H1 (cell line): ENCODE measurements at regions not wholly inside any gene's neighbourhood (a gene's known extent, or its start where the extent isn't known, plus 50 kb on each side); places are given as distances from the start of the nearest gene placed in this dataset.

ENCODE experiments used
- EGR1 ChIP-seq: IDR thresholded peaks from 2 replicates; pipeline ENCODE4 v1.6.1; 2011; ENCODE audit warnings: low read depth, low read length, borderline replicate concordance
- GTF2F1 ChIP-seq: IDR thresholded peaks from 2 replicates; pipeline ENCODE4 v1.6.1; 2012; ENCODE audit warnings: low read depth, low read length, improper control_type of control experiment, borderline replicate concordance
- HDAC6 ChIP-seq: IDR thresholded peaks from one replicate; pipeline ENCODE4 v1.7.1; 2012; ENCODE audit warnings: low read depth, mild to moderate bottlenecking, inconsistent platforms, low read length, moderate library complexity
- SP1 ChIP-seq: IDR thresholded peaks from 2 replicates; pipeline ENCODE4 v1.6.1; 2011; ENCODE audit warnings: low read depth, low read length
- SP4 ChIP-seq: IDR thresholded peaks from 2 replicates; pipeline ENCODE4 v1.6.1; 2012; ENCODE audit warnings: low read length, inconsistent platforms
- TAF7 ChIP-seq: optimal IDR thresholded peaks from 2 replicates; pipeline ENCODE3; 2011; ENCODE audit warnings: low read depth, mild to moderate bottlenecking, inconsistent platforms, low read length, moderate library complexity, borderline replicate concordance
- TF ChIP-seq, protein P1 (sequence below): fragments of 300-600 bp; sonication (generic); IDR thresholded peaks from 2 replicates; pipeline ENCODE4 v1.7.1; 2012; ENCODE audit warnings: low read length, moderate library complexity, mild to moderate bottlenecking, inconsistent platforms; ENCODE audit not compliant: insufficient replicate concordance

- TF ChIP-seq, protein P1, sequence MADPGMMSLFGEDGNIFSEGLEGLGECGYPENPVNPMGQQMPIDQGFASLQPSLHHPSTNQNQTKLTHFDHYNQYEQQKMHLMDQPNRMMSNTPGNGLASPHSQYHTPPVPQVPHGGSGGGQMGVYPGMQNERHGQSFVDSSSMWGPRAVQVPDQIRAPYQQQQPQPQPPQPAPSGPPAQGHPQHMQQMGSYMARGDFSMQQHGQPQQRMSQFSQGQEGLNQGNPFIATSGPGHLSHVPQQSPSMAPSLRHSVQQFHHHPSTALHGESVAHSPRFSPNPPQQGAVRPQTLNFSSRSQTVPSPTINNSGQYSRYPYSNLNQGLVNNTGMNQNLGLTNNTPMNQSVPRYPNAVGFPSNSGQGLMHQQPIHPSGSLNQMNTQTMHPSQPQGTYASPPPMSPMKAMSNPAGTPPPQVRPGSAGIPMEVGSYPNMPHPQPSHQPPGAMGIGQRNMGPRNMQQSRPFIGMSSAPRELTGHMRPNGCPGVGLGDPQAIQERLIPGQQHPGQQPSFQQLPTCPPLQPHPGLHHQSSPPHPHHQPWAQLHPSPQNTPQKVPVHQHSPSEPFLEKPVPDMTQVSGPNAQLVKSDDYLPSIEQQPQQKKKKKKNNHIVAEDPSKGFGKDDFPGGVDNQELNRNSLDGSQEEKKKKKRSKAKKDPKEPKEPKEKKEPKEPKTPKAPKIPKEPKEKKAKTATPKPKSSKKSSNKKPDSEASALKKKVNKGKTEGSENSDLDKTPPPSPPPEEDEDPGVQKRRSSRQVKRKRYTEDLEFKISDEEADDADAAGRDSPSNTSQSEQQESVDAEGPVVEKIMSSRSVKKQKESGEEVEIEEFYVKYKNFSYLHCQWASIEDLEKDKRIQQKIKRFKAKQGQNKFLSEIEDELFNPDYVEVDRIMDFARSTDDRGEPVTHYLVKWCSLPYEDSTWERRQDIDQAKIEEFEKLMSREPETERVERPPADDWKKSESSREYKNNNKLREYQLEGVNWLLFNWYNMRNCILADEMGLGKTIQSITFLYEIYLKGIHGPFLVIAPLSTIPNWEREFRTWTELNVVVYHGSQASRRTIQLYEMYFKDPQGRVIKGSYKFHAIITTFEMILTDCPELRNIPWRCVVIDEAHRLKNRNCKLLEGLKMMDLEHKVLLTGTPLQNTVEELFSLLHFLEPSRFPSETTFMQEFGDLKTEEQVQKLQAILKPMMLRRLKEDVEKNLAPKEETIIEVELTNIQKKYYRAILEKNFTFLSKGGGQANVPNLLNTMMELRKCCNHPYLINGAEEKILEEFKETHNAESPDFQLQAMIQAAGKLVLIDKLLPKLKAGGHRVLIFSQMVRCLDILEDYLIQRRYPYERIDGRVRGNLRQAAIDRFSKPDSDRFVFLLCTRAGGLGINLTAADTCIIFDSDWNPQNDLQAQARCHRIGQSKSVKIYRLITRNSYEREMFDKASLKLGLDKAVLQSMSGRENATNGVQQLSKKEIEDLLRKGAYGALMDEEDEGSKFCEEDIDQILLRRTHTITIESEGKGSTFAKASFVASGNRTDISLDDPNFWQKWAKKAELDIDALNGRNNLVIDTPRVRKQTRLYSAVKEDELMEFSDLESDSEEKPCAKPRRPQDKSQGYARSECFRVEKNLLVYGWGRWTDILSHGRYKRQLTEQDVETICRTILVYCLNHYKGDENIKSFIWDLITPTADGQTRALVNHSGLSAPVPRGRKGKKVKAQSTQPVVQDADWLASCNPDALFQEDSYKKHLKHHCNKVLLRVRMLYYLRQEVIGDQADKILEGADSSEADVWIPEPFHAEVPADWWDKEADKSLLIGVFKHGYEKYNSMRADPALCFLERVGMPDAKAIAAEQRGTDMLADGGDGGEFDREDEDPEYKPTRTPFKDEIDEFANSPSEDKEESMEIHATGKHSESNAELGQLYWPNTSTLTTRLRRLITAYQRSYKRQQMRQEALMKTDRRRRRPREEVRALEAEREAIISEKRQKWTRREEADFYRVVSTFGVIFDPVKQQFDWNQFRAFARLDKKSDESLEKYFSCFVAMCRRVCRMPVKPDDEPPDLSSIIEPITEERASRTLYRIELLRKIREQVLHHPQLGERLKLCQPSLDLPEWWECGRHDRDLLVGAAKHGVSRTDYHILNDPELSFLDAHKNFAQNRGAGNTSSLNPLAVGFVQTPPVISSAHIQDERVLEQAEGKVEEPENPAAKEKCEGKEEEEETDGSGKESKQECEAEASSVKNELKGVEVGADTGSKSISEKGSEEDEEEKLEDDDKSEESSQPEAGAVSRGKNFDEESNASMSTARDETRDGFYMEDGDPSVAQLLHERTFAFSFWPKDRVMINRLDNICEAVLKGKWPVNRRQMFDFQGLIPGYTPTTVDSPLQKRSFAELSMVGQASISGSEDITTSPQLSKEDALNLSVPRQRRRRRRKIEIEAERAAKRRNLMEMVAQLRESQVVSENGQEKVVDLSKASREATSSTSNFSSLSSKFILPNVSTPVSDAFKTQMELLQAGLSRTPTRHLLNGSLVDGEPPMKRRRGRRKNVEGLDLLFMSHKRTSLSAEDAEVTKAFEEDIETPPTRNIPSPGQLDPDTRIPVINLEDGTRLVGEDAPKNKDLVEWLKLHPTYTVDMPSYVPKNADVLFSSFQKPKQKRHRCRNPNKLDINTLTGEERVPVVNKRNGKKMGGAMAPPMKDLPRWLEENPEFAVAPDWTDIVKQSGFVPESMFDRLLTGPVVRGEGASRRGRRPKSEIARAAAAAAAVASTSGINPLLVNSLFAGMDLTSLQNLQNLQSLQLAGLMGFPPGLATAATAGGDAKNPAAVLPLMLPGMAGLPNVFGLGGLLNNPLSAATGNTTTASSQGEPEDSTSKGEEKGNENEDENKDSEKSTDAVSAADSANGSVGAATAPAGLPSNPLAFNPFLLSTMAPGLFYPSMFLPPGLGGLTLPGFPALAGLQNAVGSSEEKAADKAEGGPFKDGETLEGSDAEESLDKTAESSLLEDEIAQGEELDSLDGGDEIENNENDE, result no peak
- TF ChIP-seq TAF7, result no peak
- no peak for TF ChIP-seq SP1
- TF ChIP-seq GTF2F1, result no peak
- TF ChIP-seq HDAC6, result no peak
- TF ChIP-seq EGR1, result no peak
- TF ChIP-seq SP4, result no peak
Observed at GRCh38 chr4:124526769-124527168, 185.8 kb downstream of the ANKRD50 start (continued).
